RWPE1 (cell line): ENCODE measurements at regions not wholly inside any gene's neighbourhood (a gene's known extent, or its start where the extent isn't known, plus 50 kb on each side); places are given as distances from the start of the nearest gene placed in this dataset.
A peak's percentile ranks its signal among the peaks of the same experiment; 100 is the strongest.

ENCODE experiments used
- CTCF ChIA-PET: fragments of 350-600 bp; sonication (Branson Sonifier 250); formaldehyde crosslinking; extraction: SDS; loops from one replicate; lab custom pipeline; 2021; lab: Yijun Ruan, JAX
- POLR2A ChIA-PET: fragments of 400-600 bp; formaldehyde crosslinking; extraction: SDS; loops from one replicate; lab custom pipeline; 2020; ENCODE audit warnings: antibody characterized with exemption; ENCODE audit not compliant: low non-redundant PET; lab: Yijun Ruan, JAX
- DNase-seq: peaks from one replicate; pipeline ENCODE4 v3.0.0; 2012; ENCODE audit warnings: low spot score
- H3K27ac ChIP-seq: fragments of 450-650 bp; 2 replicates; pipeline ENCODE4 v1.5.1; 2017
- TF ChIP-seq, protein P1 (sequence below): fragments of 450-650 bp; conservative IDR thresholded peaks from 2 replicates; pipeline ENCODE4 v1.5.1; 2017; ENCODE audit warnings: low read depth, mild to moderate bottlenecking

DNA sequence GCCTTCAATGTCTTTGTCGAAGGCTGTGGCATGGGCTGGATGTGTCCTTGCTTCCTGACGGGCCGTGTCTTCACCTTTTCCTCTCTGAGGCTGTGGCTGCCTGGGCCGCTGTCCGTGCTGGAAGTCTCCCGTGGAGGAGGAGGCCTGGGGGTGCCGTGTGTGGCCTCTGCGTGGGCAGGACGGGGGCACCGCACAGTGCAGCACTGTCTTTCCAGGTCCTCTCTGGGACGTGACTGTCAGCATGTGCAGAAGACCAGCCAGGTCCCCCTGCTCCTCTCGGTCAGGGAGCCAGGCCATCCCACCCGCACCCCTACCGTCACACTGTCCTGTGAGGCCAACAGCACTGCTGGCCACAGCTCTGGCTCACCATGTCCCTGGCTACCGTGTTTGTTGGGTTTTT is 64.4 kb upstream of the ZNF236 start:
- ChIA-PET POLR2A (no interaction called here), CTCF (no interaction called here)
- H3K27ac ChIP-seq, result no peak overlapping the region
- TF ChIP-seq, protein P1, sequence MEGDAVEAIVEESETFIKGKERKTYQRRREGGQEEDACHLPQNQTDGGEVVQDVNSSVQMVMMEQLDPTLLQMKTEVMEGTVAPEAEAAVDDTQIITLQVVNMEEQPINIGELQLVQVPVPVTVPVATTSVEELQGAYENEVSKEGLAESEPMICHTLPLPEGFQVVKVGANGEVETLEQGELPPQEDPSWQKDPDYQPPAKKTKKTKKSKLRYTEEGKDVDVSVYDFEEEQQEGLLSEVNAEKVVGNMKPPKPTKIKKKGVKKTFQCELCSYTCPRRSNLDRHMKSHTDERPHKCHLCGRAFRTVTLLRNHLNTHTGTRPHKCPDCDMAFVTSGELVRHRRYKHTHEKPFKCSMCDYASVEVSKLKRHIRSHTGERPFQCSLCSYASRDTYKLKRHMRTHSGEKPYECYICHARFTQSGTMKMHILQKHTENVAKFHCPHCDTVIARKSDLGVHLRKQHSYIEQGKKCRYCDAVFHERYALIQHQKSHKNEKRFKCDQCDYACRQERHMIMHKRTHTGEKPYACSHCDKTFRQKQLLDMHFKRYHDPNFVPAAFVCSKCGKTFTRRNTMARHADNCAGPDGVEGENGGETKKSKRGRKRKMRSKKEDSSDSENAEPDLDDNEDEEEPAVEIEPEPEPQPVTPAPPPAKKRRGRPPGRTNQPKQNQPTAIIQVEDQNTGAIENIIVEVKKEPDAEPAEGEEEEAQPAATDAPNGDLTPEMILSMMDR, result no peak
- no peak for DNase-seq

DNA sequence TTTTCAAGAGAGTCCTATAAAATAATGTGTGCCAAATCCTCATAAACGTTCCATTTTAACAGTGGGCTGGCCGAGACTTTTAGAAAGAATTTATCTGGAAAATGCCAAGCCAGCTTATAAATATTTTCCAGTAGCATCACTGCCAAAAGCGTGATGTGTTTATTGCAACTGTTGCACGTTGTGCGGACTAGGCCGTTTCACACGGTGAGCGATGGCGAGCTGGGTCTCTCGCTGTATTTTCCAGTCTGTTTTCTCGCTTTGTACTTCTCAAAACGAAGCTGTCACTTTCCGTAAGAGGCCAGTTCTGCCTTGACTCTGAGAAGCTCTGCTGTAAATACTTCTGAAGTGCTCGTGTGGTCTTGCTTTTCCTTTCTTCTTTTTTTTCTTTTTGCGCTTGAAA is 65.0 kb upstream of the ZNF236 start:
- ChIA-PET CTCF (no interaction called here), POLR2A (no interaction called here)
- TF ChIP-seq, protein P1, result no peak
- DNase-seq, result no peak
- no peak overlapping the region for H3K27ac ChIP-seq

DNA sequence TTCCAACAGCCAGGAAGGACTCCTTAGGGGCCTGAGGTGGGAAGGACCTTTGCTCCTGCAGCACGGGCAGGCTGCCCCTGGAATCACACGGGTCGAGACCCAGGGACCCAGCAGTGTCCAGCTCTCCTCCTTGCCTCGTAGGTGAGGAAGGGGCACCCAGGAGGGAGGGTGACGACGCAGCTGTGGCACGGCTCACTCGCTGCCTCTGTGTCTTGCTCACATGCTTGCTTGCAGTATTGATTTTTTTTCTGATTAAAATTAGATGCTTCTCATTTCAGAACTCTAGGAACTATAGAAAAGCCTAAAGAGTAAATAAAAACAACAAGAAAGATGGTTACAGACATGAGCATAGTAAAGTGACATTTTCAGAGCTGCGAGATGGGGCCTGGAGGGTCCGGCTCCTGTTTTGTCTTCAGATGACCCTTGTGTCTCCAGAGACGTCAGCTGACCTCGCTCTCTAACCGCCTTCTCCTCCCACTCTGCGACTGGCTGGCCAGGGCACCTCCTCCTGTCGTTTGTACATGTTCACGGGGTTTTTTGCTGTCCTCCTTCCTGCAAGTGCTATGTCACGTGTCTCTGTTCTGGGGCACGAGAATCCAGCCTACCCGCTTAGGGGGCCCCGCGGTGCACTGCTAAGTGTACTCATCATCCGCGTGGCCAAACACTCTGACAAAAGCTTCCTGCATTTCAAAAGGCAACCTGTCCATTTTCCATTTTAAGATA is 65.7 kb upstream of the ZNF236 start:
- no peak for DNase-seq
- TF ChIP-seq, protein P1, result no peak
- ChIA-PET POLR2A (no interaction called here), CTCF (no interaction called here)
- no peak overlapping the region for H3K27ac ChIP-seq

DNA sequence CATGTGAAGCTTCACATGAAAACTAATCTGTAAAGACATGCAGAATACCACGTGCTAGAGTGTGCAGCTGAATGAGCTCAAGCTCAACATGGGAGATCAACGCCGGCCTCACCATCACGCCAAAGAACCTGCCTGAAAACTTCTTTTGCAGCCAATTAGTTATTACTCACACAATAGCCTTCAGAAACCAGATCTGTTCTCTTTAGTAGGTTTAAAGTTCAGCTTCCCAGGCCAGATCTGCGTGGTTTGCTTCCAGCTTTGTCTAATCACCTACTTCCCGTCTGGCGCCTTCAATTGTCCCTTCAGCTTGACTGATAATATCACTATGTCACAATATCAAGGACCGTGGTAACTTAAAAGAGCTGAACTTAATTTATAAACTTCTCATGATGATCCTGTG is 68.0 kb upstream of the ZNF236 start:
- CTCF ChIA-PET, result no interaction called here
- H3K27ac ChIP-seq, result no peak overlapping the region
- DNase-seq, result no peak
- POLR2A ChIA-PET, result no interaction called here
- TF ChIP-seq, protein P1, result no peak

DNA sequence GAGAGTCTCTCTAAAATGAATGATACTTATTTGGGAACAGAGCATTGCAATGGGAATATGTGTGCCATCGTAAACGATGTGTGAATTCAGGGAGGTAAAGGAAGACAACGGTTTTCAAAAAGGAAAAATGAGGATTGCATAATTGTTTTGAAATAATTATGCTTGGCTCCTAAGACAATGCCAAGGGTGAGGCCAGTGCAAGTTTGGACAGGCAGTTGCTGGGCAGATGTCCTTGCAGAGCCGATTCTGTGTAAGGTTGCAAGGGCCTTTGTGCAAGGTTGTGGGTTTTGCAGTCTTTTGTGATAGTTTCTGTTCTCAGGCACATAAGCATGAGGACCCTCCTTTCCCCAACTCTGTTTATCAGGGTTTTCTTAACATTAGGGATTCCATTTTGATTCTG is 70.0 kb upstream of the ZNF236 start:
- POLR2A ChIA-PET, result no interaction called here
- H3K27ac ChIP-seq, result no peak overlapping the region
- CTCF ChIA-PET, result no interaction called here
- TF ChIP-seq, protein P1, result no peak
- peak; percentile 12 for DNase-seq

DNA sequence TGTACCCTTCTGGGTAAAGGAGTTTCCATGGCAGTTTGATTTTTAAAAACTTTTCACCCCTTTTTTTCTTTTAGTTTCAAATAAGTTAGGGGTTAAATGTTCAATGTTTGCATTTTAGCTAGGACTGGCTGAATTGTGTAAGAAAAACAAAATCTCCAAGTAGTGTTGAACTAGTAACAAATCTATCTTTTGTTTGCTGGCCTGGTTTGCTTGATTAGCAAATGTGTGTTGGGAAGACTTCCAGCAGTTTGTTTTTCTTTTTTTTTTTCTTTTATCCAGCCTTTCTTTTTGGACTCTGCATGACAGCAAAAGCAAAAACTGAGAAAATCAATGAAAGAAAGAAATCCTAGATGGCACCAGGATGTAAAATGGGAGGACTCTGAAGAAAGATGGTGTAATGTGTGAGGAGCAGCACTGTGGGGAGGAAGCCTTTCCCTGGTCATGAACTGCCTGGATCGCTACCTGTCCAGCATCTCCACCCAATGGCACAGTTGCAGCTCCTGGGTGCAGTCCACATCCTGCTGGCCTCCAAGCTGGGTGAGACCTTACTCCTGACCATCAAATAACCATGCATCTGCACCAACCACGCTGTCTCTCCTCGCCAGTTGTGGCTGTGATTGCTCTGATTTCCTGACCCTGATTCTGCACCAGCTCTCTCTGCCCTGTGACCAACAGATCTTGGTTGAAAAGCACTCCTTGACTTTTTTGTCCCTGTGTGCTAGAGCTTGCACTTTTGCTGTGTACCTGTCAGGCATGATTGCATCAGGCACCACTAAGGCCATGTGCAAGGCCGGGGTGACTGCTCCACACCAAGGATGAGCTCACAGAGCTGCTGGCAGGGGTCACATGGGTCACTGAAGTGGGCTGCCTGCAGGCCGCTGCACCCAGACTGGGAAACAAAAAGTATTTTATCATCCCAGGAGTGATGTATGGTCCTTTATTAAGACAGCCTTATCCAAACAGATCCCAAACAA is 71.2 kb upstream of the ZNF236 start:
- no peak for DNase-seq
- TF ChIP-seq, protein P1, result no peak
- CTCF ChIA-PET, result interaction anchor here (0.7 kb wide), 1 partner anchor 168 kb away, joined by 3 read pairs; no protein-coding TSS in a partner anchor

More for the DNA sequence above, 71.2 kb upstream of the ZNF236 start:
- POLR2A ChIA-PET, result no interaction called here
- no peak overlapping the region for H3K27ac ChIP-seq
